GM19455 (cell line): ENCODE measurements at regions not wholly inside any gene's neighbourhood (a gene's known extent, or its start where the extent isn't known, plus 50 kb on each side); places are given as distances from the start of the nearest gene placed in this dataset.
A peak's percentile ranks its signal among the peaks of the same experiment; 100 is the strongest.
"Not testable (repeated sequence)": the region's sequence is repeated elsewhere in the genome, so short reads cannot be mapped to it uniquely, and the experiment has no call there.

ENCODE experiments used
- ATAC-seq: cut with Tn5 transposase; IDR thresholded peaks from one replicate; pipeline ENCODE4 v1.9.1; 2021; ENCODE audit not compliant: unreplicated experiment

DNA sequence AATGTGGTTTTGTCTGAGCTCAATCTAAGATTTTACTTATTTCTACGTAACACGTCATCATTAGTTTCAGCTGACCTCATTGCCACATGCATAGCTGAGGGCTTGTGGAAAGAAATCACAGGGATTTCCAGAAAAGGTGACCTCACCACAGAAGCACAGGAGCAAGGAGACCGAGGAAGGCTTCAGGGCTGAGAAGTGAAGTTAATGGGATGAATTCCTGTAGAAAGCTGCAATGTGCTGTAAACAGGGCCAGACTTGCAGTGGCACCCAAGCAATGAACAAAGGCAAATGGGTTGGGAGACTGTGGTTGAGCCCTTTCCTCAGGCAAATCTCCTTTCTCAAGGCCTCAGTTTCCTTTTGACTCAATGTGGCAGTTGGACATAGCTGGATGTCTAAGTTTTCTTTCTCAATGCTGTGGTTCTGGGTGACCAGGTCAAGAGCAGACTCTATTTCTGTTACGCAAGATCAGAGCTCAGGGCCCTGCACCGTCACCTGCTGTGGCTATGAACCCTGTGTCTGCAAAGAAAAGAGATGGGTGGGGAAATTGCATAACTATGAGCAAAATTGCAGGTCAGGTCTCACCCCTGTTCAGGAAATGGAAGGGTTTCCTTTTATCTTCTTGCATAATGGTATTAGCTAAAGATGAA, 252.2 kb upstream of the TBL1XR1 start:
- peak; percentile 88 for ATAC-seq

DNA sequence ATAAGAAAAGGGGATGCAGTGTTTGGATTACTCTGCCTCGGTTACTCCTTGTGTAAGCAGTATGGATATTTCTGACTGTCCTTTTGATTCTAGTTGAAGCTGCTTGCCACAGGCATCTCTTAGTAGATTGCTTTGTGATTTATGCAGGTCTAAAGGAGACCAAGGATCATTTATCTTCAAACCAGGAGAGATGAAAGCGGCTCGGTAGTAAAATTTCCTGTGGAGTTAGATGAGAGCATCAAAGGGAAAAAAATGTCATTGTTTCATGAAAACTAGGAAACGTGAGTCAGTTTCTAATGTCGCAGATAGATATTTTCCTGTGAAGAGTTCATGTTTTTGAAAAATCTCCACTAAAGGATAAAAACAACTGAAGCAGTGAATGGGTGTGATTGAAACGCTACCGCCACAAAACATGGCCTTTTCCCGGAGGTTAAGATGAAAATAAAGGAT, 254.0 kb upstream of the TBL1XR1 start:
- no peak for ATAC-seq

DNA sequence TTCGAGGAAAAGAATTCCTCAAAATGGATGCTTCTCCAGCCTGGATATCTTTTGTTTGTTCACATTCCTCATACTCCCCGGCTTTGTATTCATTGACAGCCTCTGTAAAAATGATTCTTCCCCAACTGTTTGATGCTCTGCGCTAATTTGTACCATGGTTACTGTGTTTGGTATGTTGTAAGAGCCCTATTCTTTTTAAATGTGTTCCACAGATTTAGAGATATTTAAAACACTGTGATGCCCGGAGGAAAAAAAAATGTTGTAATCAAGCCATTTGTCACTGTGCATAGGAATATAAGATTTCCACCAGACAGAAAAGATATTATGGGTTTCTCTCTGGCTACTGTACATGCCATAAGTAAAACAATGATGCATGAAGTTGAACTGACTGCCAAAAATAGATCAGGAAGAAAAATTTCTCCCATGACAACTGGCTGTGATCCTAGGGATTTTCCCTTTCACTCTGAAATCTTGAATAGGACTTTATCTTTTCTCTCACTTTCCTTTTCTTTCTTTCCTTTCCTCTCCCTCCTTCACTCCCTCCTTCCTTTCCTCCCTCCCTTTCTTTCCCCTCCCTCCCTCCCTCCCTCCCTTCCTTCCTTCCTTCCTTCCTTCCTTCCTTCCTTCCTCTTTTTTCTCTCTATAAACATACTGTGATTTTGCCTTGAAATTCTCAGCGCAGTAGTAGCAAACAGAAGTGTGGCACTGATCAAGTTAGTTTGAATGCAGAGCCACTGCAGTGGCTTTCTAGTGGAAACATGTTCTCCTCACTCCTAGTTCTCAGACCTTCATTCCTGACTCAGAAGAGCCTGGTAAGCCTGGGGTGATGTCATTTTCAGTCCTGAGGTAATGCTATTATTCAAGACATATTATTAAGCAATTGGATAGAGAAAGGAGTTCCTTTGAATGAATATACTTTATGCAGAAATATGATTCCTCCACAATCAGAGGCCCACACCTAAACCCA, 254.9 kb upstream of the TBL1XR1 start:
- no peak for ATAC-seq

DNA sequence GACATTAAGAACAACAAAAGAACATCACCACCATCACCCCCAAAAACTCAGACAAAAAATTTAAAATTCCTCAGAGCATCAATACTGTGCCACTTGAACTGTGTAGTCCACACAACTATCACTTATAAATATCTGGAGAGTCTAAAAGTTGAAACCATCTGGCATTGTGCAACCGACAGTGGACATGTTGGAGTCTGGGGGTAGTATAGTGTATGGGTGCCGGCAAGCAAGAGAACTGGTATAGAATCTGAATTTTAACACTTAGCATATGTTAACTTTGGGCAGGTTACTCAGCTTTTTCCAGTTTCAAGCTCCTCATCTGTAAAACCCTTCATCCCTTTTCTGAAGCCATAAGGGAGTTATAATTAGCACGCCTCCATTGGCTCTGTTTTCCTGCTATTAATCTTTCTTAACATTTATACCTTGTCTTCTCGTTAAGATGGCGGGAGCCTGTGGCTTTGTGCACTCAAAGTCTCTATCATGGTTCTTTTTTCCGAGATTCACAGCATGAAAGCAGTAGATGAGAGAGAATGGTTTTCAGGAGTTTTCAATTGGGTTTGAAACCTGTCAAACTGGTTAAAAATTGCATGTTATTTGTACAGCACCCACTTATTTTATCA, 255.7 kb upstream of the TBL1XR1 start:
- ATAC-seq: no peak

DNA sequence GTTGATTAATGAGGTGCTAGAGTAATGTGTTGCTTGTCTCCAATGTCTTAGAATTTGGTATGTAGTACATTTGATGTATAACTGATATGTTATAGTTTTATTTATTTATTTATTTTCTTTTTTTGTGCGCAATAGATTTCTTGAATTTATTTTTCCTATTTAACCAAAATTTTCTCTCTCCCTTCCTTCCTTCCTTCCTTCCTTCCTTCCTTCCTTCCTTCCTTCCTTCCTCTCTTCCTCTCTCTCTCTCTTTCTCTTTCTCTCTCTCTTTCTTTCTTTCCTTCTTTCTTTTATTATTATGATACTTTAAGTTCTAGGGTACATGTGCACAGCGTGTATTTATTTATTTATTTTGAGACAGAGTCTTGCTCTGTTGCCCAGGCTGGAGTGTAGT, 256.2 kb upstream of the TBL1XR1 start:
- ATAC-seq: no peak

DNA sequence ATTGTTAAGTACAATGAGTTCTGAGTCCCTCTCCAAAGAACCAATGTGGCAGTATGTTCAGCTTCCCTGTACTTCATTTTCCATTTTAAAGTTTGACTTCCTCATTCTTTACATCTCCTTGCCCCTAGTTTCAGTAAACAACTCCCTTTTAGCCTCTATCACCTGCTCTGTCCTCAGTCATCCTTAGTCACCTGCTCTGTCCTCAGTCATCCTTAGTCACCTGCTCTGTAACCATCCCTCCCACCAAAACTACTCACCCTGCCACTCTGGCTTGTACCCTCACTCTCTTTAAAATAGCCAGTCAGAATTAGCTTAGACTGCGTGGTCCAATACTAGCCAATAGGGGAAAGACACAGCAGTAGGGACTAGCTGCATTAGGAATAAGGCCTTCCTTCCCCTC, 259.9 kb upstream of the TBL1XR1 start:
- ATAC-seq: not testable (repeated sequence)

DNA sequence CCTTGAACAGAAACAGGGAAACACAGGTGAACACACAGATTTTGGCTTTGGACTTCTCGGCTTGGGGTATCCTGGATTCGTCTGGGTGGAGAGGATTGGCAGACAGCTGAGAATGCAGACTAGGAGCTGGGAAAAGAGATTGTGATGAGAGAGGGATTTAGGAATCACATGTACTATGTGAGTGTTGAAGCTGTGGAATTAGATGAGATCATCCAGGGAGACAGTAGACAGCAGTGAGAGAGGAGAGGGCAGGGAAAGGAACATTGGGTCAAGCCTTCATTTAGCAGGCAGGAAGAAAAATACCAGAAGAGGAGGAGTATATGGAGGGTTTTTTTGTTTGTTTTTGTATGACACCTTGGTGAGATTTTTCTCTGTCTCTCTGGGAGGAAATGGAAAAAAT, 262.1 kb upstream of the TBL1XR1 start:
- no peak for ATAC-seq

DNA sequence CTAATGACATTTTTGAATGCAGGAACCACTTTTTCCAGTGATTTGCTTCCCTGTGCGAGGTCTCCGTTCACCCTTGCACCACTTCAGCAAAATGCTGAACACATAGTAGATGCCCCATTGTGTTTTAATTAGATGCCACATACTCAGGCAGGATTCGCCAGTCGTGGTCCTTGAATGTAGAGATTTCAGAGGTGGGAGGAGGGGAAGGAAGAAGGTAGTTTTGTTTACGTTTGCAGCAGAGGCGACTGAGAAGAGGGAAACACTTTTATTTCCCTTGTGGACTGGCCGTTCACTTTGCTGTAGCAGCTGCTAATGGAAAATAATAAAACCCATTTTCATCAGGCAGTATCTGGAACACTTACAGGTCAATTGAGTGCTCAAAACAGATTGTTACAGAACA, 262.8 kb upstream of the TBL1XR1 start:
- ATAC-seq: no peak

DNA sequence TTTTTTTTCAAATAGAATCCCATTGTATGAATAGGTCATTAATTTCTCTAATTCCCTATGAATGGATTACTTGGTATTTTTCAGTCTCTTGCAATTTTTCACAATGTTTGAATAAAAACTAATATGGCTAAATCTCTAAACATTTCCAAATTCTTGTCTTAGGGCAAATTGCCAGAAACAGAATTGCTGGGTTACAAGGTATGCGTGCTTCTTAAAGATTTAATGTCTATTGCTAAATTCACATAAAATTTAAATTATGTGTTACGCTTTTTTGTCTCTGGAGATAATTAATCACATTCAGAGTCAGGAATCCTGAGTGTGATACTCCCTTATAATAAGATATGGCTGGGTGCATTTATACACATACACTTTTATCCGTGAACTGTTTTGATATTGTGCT, 264.5 kb upstream of the TBL1XR1 start:
- no peak for ATAC-seq

DNA sequence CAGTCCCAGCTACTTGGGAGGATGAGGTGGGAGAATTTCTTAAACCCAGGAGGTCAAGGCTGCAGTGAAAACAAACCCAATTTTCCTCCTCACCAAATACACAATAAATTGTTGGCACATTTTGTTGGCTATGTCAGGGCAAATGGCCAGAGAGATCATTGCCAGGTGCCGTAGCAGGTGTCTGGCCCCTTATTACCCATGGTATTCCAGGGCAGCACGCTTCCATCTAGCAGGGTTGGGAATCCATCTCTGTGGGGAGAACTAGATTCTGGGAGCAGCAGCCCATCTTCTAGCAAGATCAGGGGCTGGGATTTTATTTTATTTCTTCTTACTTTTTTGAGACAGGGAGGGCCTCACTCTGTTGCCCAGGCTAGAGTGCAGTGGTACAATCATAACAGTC, 266.1 kb upstream of the TBL1XR1 start:
- not testable (repeated sequence) for ATAC-seq

DNA sequence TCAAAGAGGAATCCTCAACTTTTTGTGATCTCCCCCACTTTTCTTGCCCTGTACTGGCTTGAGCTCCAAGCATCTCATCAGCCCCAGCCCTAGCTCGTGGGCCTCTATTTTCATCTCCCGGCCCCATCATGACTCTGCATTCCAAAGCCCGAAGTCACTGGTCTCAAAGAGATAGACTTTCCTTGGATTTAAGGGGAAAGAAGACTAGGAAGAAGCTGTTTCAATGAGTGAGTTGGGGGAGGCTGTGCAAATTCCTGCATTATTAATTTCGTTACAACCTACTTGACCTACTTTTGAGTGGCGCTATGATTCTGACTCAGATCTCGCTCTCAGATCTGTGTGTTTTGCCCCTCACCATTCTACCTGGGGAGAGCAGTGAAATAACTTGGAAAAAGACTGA, 266.6 kb upstream of the TBL1XR1 start:
- ATAC-seq: no peak

DNA sequence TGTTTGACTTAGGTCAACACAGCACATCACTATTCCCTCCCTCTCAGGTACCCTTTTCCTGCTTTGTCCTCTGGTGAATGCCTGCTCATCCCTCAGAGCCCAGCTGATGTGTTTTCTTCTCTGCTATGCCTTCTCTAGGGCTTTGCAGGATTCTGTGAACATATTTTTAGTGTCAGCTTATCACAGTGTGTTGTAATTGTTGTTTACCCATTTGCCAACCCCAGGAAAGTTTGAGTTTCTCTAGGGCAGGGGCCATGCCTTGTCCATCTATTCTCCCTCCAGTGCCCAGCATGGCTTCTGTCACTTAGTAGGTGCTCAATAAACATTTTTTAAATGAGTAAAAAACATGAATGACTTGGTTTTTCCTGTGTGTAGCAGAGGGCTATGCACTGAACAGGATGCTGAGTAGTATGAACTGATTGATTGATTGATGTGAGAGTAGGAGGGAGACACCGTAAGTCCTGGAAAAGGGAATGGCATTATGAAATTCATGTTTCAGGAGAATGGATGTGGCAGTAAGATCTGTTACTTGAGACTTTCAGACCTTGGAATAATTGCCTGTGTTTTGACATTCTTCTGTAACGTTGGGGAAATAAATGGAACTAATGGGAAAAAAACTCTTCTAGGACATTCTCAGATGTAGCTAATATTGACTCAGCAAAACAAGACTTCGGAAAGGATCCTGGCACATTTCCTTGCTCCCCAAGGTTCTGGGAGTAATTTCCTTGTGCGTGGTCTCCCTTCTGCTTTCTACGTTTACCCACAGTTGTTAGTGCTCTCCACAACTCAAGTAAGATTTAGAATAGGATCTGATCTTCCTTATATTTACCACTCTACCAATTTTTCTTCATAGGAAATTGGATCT, 267.3 kb upstream of the TBL1XR1 start:
- no peak for ATAC-seq

DNA sequence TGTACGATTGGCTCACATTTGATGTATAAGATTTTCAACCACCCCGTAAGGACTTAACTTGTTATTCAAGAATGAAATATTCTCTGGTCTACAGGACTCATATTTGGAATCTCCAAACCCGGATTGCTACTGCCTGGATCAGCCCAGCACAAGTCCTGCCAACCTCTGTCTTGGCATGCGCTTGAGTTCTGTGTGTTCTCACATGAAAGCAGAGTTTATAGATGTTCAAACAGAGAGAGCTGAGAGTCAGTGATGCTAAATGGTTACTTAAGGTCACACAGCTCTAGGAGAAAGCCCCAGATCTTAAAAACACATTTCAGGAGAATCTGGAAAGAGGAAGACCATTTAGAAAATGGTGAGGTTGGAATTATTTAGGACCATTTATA, 268.0 kb upstream of the TBL1XR1 start:
- ATAC-seq: no peak

DNA sequence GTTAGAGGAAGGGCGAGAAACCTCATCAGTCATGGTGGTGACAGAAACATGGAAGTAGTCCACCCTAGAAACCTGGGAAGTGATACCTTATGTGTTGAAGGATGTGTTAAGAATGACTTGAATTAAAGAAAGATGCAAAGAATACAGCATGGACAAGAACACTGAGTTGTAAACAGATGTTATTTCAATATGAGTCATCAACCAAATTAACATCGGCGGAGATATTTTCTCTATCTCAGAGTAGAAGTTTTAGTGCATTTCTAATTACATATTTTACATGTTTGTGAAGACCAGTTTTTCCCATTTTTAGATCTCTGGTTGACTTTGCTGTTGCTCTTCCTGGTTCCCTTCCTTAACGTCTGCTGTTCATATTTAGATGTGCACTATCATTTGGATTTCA, 268.8 kb upstream of the TBL1XR1 start:
- no peak for ATAC-seq

DNA sequence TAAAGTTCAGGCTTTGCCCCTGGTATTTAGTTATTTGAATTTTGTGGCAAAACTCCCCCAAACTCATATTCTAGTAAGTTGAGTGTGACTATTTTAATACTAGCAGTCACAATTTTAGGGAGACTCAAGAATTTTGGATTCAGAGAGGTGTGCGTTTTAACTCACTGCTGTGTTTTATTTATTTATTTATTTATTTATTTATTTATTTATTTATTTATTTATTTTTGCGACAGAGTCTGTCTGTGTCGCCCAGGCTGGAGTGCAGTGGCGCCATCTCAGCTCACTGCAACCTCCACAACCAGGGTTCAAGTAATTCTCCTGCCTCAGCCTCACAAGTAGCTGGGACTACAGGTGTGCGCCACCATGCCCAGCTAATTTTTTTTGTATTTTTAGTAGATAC, 269.3 kb upstream of the TBL1XR1 start:
- ATAC-seq: not testable (repeated sequence)

DNA sequence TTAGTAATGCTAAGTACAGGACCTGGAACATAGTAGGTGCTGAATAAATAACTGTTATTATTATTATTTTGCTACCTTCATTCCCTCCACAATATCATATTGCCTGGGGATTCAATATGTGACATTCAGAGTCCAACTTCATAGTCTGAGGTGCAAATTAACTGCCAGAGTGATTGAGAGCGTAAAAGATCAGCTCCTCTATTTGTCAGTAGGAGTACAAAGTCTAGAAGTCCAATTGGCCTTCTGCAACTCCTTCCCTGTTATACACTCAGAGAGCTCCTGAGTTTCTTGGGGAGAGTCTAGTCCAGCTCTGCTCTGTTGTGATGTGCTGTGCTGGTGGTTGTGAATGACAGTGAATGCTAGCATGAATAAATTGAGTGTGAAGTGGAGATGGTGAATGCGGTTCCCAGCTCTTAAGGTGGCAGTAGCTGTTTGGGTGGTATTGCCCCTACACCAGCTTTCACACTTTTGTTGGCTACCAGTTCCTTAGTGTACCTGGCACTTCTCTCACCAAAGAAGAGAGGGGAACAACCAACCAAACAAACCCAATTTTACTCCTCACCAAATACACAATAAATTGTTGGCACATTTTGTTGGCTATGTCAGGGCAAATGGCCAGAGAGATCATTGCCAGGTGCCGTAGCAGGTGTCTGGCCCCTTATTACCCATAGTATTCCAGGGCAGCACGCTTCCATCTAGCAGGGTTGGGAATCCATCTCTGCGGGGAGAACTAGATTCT, 270.1 kb upstream of the TBL1XR1 start:
- no peak for ATAC-seq

DNA sequence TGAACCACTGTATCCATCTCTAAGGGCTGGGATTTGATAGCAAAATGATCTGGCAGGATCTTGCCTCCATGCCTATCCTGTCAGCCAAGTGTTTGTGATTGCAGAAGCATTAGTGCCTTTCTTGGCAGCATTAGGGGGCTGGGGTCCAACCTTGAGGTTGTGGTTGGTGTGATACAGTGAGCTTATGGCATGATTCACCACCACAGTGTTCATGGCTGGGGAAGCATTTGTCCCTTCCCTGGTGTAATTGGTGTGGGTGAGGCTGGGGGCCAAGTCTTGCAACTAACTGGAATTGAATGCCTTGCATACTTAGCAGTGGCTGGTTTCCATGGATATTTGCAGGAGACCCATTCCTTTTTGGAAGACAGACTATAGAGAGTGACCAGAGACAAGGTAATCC, 271.0 kb upstream of the TBL1XR1 start:
- ATAC-seq: no peak

DNA sequence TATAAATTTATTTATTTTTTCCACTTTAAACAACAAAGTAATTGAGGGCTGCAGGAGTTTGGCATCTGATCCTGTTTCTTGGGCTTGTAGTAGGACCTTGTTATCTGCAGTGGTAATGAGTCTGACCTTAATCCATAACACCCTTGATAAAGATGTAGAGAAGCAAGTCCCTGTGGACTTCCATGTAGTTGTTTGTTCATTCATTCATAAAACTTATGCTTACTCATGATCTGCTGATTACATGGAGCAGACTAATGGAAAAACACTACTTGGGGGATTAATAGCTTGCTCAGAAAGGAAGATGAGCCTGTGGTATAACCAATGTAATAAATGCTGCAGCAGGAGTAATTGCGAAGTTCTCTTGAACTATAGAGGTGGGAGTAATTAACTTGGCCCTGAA, 271.5 kb upstream of the TBL1XR1 start:
- no peak for ATAC-seq

DNA sequence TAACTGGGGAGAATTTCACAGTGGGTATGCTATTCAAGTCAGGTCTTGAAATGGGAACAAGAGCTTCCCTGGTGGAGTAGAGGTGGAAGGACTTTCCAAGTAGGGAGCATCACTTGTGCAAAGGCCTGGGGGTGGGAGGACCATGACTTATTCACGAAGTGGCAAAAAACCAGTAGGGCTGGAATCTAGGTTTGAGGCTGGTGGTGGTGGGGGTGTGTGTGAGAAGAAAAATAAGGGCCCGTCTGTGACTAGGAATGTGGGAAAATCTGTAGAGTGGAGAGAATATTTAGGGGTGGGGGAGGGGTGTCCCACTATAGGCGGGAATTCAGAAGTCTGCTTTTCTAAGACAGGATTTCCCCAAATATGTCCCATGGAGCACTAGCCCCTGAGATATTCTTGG, 271.9 kb upstream of the TBL1XR1 start:
- no peak for ATAC-seq

DNA sequence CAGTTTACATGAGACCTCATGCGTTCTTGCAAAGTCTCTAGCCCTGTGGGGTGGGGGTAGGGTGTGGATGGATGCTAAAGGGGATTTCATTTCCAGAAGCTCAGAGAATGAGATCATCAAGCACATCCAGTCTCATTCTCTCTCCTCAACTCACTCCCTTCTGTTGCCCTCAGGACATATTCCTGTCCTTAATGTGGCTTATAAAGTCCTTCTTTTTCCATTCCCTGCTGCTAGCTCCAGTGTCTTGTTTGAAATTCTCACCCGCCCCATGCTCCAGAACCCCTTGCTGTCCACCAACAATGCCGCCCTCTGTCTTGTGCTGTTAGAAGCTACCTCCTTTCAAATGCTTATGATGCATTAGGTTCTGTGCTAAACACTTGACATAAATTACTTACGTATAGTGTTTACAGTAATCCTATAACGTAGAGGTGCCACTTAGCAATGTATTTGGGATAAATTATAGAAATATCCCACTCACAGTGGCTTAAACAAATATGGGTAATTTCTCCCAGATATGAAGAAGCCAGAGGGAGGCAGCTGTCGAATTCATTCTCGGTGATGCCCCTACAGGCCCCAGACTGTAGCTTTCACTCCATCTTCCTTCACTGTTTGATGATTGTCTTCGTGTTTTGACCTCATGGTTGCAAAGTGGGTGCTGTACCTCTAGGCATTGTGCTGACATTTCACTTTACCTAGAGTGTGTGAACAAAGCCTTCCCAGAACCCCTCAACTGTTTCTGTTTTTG, 273.1 kb upstream of the TBL1XR1 start:
- ATAC-seq: no peak
